Mucosa of descending colon (tissue), 3 donors: ENCODE measurements at regions not wholly inside any gene's neighbourhood (a gene's known extent, or its start where the extent isn't known, plus 50 kb on each side); places are given as distances from the start of the nearest gene placed in this dataset.

Experiments
- ATAC-seq: fragments of 200-7000 bp; cut with Tn5 transposase; one replicate; pipeline ENCODE4 v1.9.1; 2020; ENCODE audit warnings: mild to moderate bottlenecking, moderate library complexity
- DNase-seq, 3 donors: peaks; one replicate each; pipeline ENCODE4 v3.0.0-alpha.2; 2020
- H3K36me3 ChIP-seq: fragments of 200-600 bp; one replicate; pipeline ENCODE4 v1.8.0; 2021; ENCODE audit warnings: low read depth, mild to moderate bottlenecking
- H3K4me1 ChIP-seq: fragments of 200-600 bp; one replicate; pipeline ENCODE4 v1.8.0; 2021; ENCODE audit warnings: low read depth, mild to moderate bottlenecking
- H3K4me3 ChIP-seq: fragments of 200-600 bp; one replicate; pipeline ENCODE4 v1.8.0; 2021; ENCODE audit warnings: mild to moderate bottlenecking
- H3K9me3 ChIP-seq: fragments of 200-600 bp; one replicate; pipeline ENCODE4 v1.8.0; 2021; ENCODE audit warnings: mild to moderate bottlenecking
- intact Hi-C, 2 donors: fragments of 100-400 bp; cut with DNase I in 1 of 2; cut with micrococcal nuclease in 1 of 2; formaldehyde crosslinking; loops; one replicate each; pipeline versions ENCODE4 v1.11.0 to v1.11.1; 2022; cut with DNase I, micrococcal nuclease
- TF ChIP-seq, protein P1 (sequence below): fragments of 200-600 bp; IDR thresholded peaks from one replicate; pipeline ENCODE4 v1.8.0; 2022; ENCODE audit warnings: antibody characterized with exemption, mild to moderate bottlenecking
- donor health status: DM: no; HTN: no; CAD: no; lungs with moderate emphysema.
- donor health status: DM: no; HTN: no; CAD: no.
- donor health status: DM: no; HTN: yes; CAD: no.

DNA sequence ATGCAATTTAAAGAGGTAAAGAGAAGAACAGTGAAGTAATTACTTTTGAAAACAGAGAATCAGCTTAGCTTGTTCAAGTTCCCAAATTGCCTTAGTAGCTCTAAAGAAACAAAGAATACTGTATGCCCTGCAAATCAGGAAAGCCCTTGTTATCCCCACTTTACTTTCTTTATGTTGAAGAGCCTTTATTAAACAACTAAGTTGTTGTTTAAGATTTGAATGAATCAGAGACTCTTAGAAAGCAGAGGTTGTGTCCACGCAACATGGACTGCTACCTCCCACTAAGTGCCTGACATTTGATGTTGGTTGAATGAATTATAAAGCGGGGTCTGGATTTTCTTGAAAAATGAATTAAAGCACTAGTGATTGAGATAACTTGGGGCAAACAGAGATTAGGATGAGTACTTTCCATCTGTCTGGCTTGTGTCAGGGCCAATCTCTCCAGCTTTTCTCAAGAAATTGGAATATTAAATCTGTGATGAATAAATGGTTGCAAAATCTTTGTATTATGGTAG lies 214.7 kb downstream of the POSTN start:
- H3K36me3 ChIP-seq = no peaks in the 10 kb centered on the region
- H3K9me3 ChIP-seq = no peaks in the 10 kb centered on the region
- DNase-seq (no peak), ATAC-seq (no peak)
- intact Hi-C loops = no loop called here
- H3K4me3 ChIP-seq = no peak overlapping the region
- H3K4me1 ChIP-seq = no peaks in the 10 kb centered on the region
- TF ChIP-seq, protein P1, sequence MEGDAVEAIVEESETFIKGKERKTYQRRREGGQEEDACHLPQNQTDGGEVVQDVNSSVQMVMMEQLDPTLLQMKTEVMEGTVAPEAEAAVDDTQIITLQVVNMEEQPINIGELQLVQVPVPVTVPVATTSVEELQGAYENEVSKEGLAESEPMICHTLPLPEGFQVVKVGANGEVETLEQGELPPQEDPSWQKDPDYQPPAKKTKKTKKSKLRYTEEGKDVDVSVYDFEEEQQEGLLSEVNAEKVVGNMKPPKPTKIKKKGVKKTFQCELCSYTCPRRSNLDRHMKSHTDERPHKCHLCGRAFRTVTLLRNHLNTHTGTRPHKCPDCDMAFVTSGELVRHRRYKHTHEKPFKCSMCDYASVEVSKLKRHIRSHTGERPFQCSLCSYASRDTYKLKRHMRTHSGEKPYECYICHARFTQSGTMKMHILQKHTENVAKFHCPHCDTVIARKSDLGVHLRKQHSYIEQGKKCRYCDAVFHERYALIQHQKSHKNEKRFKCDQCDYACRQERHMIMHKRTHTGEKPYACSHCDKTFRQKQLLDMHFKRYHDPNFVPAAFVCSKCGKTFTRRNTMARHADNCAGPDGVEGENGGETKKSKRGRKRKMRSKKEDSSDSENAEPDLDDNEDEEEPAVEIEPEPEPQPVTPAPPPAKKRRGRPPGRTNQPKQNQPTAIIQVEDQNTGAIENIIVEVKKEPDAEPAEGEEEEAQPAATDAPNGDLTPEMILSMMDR = no peak

DNA sequence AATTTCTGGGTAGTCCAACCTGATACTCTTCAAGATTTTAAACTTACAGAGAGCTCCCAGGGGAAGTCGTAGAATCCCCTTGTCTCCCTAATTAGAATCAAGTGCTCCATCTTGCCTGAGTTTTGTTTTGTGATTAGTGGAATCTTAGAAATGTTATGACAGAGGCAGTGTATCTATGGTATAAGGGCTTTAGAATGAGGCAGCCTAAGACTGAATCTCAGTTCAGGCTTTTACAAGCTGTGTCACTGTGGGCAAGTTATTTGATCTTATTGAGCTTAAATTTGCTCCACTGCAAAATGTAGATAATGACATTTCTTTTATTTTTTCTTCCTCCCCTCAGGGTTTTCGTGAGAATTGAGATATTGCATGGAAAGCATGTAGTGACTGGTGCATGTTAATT lies 215.5 kb downstream of the POSTN start:
- DNase-seq (no peak), ATAC-seq (no peak)
- H3K36me3 ChIP-seq = no peaks in the 10 kb centered on the region
- no peaks in the 10 kb centered on the region for H3K4me1 ChIP-seq
- TF ChIP-seq, protein P1 = no peak
- intact Hi-C loops = no loop called here
- H3K9me3 ChIP-seq = no peaks in the 10 kb centered on the region
- H3K4me3 ChIP-seq = no peak overlapping the region

DNA sequence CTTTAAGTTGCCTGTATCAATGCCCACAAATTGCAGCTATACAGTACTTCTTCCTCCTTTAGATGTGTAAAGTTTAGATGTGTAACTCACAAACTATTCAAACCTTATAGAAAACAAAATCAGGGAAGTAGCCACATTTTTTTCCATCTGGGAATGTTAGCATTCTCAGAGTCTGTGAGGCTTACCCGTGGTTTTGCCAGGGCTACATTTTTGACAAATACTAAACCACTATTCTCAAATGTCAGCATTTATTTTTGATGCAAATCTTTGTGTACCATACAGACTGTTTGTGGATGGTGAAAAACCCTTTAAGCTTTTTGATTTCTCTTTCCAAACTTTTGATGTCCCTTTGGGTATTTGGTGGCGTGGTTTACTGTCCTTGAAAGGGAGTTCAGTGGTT lies 216.4 kb downstream of the POSTN start:
- H3K4me3 ChIP-seq = no peak overlapping the region
- TF ChIP-seq, protein P1 = no peak
- DNase-seq = no peak
- no peaks in the 10 kb centered on the region for H3K4me1 ChIP-seq
- H3K9me3 ChIP-seq = no peaks in the 10 kb centered on the region
- ATAC-seq = no peak
- no peaks in the 10 kb centered on the region for H3K36me3 ChIP-seq
- intact Hi-C loops = no loop called here

DNA sequence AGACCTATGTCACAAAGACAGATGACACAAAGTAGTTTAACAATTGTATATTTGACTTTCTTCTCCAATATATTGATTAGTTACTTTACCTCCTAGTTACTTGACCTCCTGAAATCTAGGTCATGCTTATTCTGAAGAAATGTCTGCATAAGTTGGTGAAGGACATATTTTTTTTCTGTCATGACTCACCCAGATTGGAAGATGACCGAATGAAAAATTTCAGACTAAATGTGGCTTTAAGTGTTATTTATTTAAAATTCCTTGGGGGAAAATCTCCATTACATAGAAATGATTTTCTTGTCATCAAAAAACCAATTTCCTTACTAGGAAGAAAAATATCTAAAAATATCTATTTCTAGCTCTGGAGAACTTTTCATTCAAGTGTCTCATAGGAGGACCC lies 217.1 kb downstream of the POSTN start:
- DNase-seq (no peak), ATAC-seq (no peak)
- TF ChIP-seq, protein P1 = no peak
- no peaks in the 10 kb centered on the region for H3K36me3 ChIP-seq
- intact Hi-C loops = no loop called here
- H3K4me3 ChIP-seq = no peak overlapping the region
- H3K4me1 ChIP-seq = no peaks in the 10 kb centered on the region
- no peaks in the 10 kb centered on the region for H3K9me3 ChIP-seq

DNA sequence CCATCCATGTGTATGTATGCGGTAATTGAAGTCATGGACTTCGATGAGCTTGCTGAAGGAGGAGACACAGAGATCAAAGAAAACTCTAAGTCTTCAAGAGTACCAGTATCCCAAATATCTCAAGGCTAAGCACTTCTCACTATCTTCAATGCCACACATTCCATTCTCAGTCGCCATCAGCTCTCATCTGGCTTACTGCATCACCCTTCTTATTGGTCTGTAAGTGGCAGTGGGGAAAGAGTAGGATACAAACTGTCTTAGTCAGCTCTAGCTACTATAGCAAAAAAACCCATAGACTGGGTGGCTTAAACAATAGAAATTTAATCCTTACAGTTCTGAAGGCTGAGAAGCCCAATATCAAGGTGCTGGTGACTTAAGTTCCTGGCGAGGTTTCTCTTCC lies 218.7 kb downstream of the POSTN start:
- ATAC-seq (no peak), DNase-seq (no peak)
- intact Hi-C loops = no loop called here
- H3K4me3 ChIP-seq = no peak overlapping the region
- TF ChIP-seq, protein P1 = no peak
- no peaks in the 10 kb centered on the region for H3K9me3 ChIP-seq
- H3K36me3 ChIP-seq = no peaks in the 10 kb centered on the region
- H3K4me1 ChIP-seq = no peaks in the 10 kb centered on the region

DNA sequence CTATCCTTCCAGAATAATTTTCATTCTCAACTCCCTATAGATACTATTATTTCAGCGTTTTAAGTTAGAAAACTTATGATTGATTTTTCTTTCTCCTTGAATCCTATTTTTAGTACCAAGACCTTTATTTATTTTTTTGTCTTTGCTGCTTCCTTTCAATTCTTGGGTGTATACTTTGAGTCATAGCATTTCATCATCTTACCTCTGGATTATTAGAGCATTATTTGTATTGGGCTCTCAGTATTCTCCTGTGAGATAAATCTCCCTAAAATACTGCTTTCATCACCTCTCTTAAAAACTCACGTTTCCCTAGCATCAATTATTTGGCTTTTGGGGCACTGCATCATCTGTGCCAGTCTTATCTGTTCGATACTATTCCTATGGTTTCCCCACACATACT lies 222.8 kb downstream of the POSTN start:
- TF ChIP-seq, protein P1 = no peak
- H3K36me3 ChIP-seq = no peaks in the 10 kb centered on the region
- no peak overlapping the region for H3K4me3 ChIP-seq
- intact Hi-C loops = no loop called here
- H3K4me1 ChIP-seq = no peaks in the 10 kb centered on the region
- H3K9me3 ChIP-seq = no peaks in the 10 kb centered on the region
- ATAC-seq (no peak), DNase-seq (no peak)
